ENCODE measurements at regions not wholly inside any gene's neighbourhood (a gene's known extent, or its start where the extent isn't known, plus 50 kb on each side); places are given as distances from the start of the nearest gene placed in this dataset.

GRCh38 chr5:123987956-123988355 is 476.0 kb downstream of the CSNK1G3 start:
- H3K27ac ChIP-seq (ENCODE audit: insufficient read length, low read depth, low read length): no peak overlapping the region
- Mint-ChIP-seq H3K9me3 (peaks cover 12 to 32% of the 10 kb centered on the region in 2 experiments; a peak in 4 of 5 replicates), H3K4me3 (no peak overlapping the region), H3K4me1 (peaks cover 2 to 3% of the 10 kb centered on the region in 2 experiments; a peak in 2 of 4 replicates), H3K36me3 (ENCODE audit: insufficient read depth in 1 of 3, low read depth in 3 of 3) (peaks cover 2 to 39% (median 6%) of the 10 kb centered on the region in 3 experiments; a peak in 6 of 7 replicates), H3K27me3 (ENCODE audit: low read depth) (no peaks in the 10 kb centered on the region; the same call in 1 of the 2 replicates), H3K27ac (no peak overlapping the region)
- no peak overlapping the region for H3K4ac ChIP-seq (ENCODE audit: low read depth, low read length)
- H2BK20ac ChIP-seq (ENCODE audit: low read depth, low read length, poor library complexity, severe bottlenecking): no peak overlapping the region
- H3K79me2 ChIP-seq (ENCODE audit: insufficient read depth, low read length): no peaks in the 10 kb centered on the region
- H2AK5ac ChIP-seq (ENCODE audit: insufficient read length, low read length): no peak overlapping the region
- no peak overlapping the region for H3K18ac ChIP-seq (ENCODE audit: insufficient read length, low read depth, low read length)
- no peak overlapping the region for H2BK120ac ChIP-seq (ENCODE audit: low read depth, low read length, poor library complexity, severe bottlenecking)
- H2BK15ac ChIP-seq (ENCODE audit: low read depth, low read length): no peak overlapping the region
- H3K14ac ChIP-seq (ENCODE audit: insufficient read depth, low read length): no peak overlapping the region
- H3K56ac ChIP-seq (ENCODE audit: insufficient read length, low read depth, low read length): no peak overlapping the region
- no CpG with 5 or more reads among the region's 5 CpGs for WGBS (ENCODE audit: extremely low coverage, insufficient read length, low lambda C conversion rate)
- no peak overlapping the region for H2BK12ac ChIP-seq (ENCODE audit: insufficient read length, low read depth, low read length)
- H3K23ac ChIP-seq (ENCODE audit: insufficient read length, low read depth, low read length): no peak overlapping the region
- DNase-seq: no peak
- H3K23me2 ChIP-seq (ENCODE audit: insufficient read length, low read depth, low read length, poor library complexity, severe bottlenecking): no peaks in the 10 kb centered on the region
- no peak overlapping the region for H3K9ac ChIP-seq (ENCODE audit: extremely low read depth, insufficient read length, low read length)
- H3K79me1 ChIP-seq (ENCODE audit: insufficient read depth, low read depth, low read length, poor library complexity, severe bottlenecking): no peaks in the 10 kb centered on the region
- no peak overlapping the region for H3K4me2 ChIP-seq (ENCODE audit: insufficient read depth, insufficient read length, low read length)
- no peaks in the 10 kb centered on the region; the same call in 1 of the 2 replicates for H3K4me1 ChIP-seq (ENCODE audit: insufficient read depth, low read length)
- no peak overlapping the region for H2AFZ ChIP-seq (ENCODE audit: low read length)
- H4K20me1 ChIP-seq (ENCODE audit: control insufficient read depth, insufficient read depth, insufficient read length): no peaks in the 10 kb centered on the region
- H4K5ac ChIP-seq (ENCODE audit: insufficient read length, low read depth, low read length): no peak overlapping the region
- no peaks in the 10 kb centered on the region for H3K9me3 ChIP-seq (ENCODE audit: control insufficient read depth, low read depth, low read length)
- no peaks in the 10 kb centered on the region for H3K27me3 ChIP-seq (ENCODE audit: insufficient read depth, low read length)
- H3T11ph ChIP-seq (ENCODE audit: low read length): no peak overlapping the region
- H4K91ac ChIP-seq (ENCODE audit: insufficient read length, low read depth, low read length): no peak overlapping the region
- H4K8ac ChIP-seq (replicated peaks; ENCODE audit: insufficient read length, low read depth, low read length): no peak overlapping the region
- TF ChIP-seq, protein P1, sequence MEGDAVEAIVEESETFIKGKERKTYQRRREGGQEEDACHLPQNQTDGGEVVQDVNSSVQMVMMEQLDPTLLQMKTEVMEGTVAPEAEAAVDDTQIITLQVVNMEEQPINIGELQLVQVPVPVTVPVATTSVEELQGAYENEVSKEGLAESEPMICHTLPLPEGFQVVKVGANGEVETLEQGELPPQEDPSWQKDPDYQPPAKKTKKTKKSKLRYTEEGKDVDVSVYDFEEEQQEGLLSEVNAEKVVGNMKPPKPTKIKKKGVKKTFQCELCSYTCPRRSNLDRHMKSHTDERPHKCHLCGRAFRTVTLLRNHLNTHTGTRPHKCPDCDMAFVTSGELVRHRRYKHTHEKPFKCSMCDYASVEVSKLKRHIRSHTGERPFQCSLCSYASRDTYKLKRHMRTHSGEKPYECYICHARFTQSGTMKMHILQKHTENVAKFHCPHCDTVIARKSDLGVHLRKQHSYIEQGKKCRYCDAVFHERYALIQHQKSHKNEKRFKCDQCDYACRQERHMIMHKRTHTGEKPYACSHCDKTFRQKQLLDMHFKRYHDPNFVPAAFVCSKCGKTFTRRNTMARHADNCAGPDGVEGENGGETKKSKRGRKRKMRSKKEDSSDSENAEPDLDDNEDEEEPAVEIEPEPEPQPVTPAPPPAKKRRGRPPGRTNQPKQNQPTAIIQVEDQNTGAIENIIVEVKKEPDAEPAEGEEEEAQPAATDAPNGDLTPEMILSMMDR (conservative IDR thresholded peaks at IDR 0.05): no peak
- no peak overlapping the region for H2BK5ac ChIP-seq (ENCODE audit: insufficient read length, low read length)
